ENCODE measurements at regions not wholly inside any gene's neighbourhood (a gene's known extent, or its start where the extent isn't known, plus 50 kb on each side); places are given as distances from the start of the nearest gene placed in this dataset.

- H3K4me3 ChIP-seq (ENCODE audit: low read depth, low read length) = no peak overlapping the region
- no peak for DNase-seq (ENCODE audit: low read depth)
- TF ChIP-seq MYC (IDR thresholded peaks at IDR 0.05; ENCODE audit: low read depth, low read length) (no peak), POLR2A (IDR thresholded peaks at IDR 0.05; ENCODE audit: extremely low read depth, insufficient read length) (no peak), CTCF (IDR thresholded peaks at IDR 0.05; ENCODE audit: low read depth, low read length) (no peak), MAX (IDR thresholded peaks at IDR 0.05; ENCODE audit: low read depth, low read length) (no peak)
These were observed 220.5 kb upstream of the HTR2C start for GRCh38 chrX:114363346-114363745.

- TF ChIP-seq MYC (IDR thresholded peaks at IDR 0.05; ENCODE audit: low read depth, low read length) = no peak
- no peak for TF ChIP-seq CTCF (IDR thresholded peaks at IDR 0.05; ENCODE audit: low read depth, low read length)
- TF ChIP-seq POLR2A (IDR thresholded peaks at IDR 0.05; ENCODE audit: extremely low read depth, insufficient read length) = no peak
- no peak for TF ChIP-seq MAX (IDR thresholded peaks at IDR 0.05; ENCODE audit: low read depth, low read length)
- no peak overlapping the region for H3K4me3 ChIP-seq (ENCODE audit: low read depth, low read length)
- DNase-seq (ENCODE audit: low read depth) = no peak
These were observed 218.6 kb upstream of the HTR2C start for GRCh38 chrX:114365065-114365834.

- no peak for DNase-seq (ENCODE audit: low read depth)
- H3K4me3 ChIP-seq (ENCODE audit: low read depth, low read length) = no peak overlapping the region
- no peak for TF ChIP-seq MAX (IDR thresholded peaks at IDR 0.05; ENCODE audit: low read depth, low read length)
- TF ChIP-seq CTCF (IDR thresholded peaks at IDR 0.05; ENCODE audit: low read depth, low read length) = no peak
- no peak for TF ChIP-seq MYC (IDR thresholded peaks at IDR 0.05; ENCODE audit: low read depth, low read length)
- TF ChIP-seq POLR2A (IDR thresholded peaks at IDR 0.05; ENCODE audit: extremely low read depth, insufficient read length) = no peak
These were observed 210.9 kb upstream of the HTR2C start for GRCh38 chrX:114372937-114373336.

- TF ChIP-seq MYC (IDR thresholded peaks at IDR 0.05; ENCODE audit: low read depth, low read length) (no peak), POLR2A (IDR thresholded peaks at IDR 0.05; ENCODE audit: extremely low read depth, insufficient read length) (no peak), MAX (IDR thresholded peaks at IDR 0.05; ENCODE audit: low read depth, low read length) (no peak), CTCF (IDR thresholded peaks at IDR 0.05; ENCODE audit: low read depth, low read length) (no peak)
- no peak overlapping the region for H3K4me3 ChIP-seq (ENCODE audit: low read depth, low read length)
- DNase-seq (ENCODE audit: low read depth) = no peak
These were observed 193.6 kb upstream of the HTR2C start for GRCh38 chrX:114390251-114390796.
